IMR-90 (cell line): ENCODE measurements at regions not wholly inside any gene's neighbourhood (a gene's known extent, or its start where the extent isn't known, plus 50 kb on each side); places are given as distances from the start of the nearest gene placed in this dataset.

Experiments
- ATAC-seq: fragments of 200-7000 bp; cut with Tn5 transposase; 2 replicates; pipeline ENCODE4 v1.9.1; 2020; ENCODE audit warnings: low read depth, mild to moderate bottlenecking, moderate library complexity
- BruUV-seq: library from RNA; stranded (reverse); fragments of 400-500 nt; replicated peaks from 2 replicates; lab custom pipeline; 2021; lab: Mats Ljungman, UMichigan
- CTCF ChIA-PET: fragments of 300-600 bp; formaldehyde crosslinking; extraction: SDS; loops from one replicate; lab custom pipeline; 2021; ENCODE audit warnings: antibody characterized with exemption; lab: Yijun Ruan, JAX
- POLR2A ChIA-PET: fragments of 300-600 bp; sonication (Branson Sonifier 250); formaldehyde crosslinking; loops from one replicate; lab custom pipeline; 2022; ENCODE audit warnings: antibody characterized with exemption; ENCODE audit not compliant: unreplicated experiment; lab: Charles Lee
- DNase-seq: peaks from one replicate; pipeline ENCODE4 v3.0.0; 2013
- H2AFZ ChIP-seq: replicated peaks from 2 replicates; pipeline ENCODE3; 2013; ENCODE audit warnings: low read length, mild to moderate bottlenecking; ENCODE audit not compliant: poor library complexity
- H2AK5ac ChIP-seq: 2 replicates; pipeline ENCODE4 v1.6.1; 2013; ENCODE audit warnings: low read depth, low read length, inconsistent platforms
- H2AK9ac ChIP-seq: replicated peaks from 2 replicates; pipeline ENCODE3; 2013; ENCODE audit warnings: mild to moderate bottlenecking, low read depth, low read length, moderate library complexity; ENCODE audit not compliant: poor library complexity
- H2BK120ac ChIP-seq: 2 replicates; pipeline ENCODE4 v1.6.1; 2013; ENCODE audit warnings: low read depth, low read length, inconsistent platforms
- H2BK15ac ChIP-seq: 3 replicates; pipeline ENCODE4 v1.6.1; 2013; ENCODE audit warnings: low read depth, low read length, inconsistent platforms
- H2BK20ac ChIP-seq: 2 replicates; pipeline ENCODE4 v1.6.1; 2013; ENCODE audit warnings: low read depth, mild to moderate bottlenecking, inconsistent platforms, low read length, moderate library complexity
- H2BK5ac ChIP-seq: 2 replicates; pipeline ENCODE4 v1.6.1; 2013; ENCODE audit warnings: mild to moderate bottlenecking, low read depth, low read length, inconsistent platforms; ENCODE audit not compliant: poor library complexity, severe bottlenecking
- H3K14ac ChIP-seq: replicated peaks from 2 replicates; pipeline ENCODE4 v1.6.1; 2013; ENCODE audit warnings: low read depth, low read length, inconsistent platforms
- H3K18ac ChIP-seq: 2 replicates; pipeline ENCODE4 v1.6.1; 2013; ENCODE audit warnings: low read depth, low read length, control low read depth
- H3K23ac ChIP-seq: 2 replicates; pipeline ENCODE4 v1.6.1; 2013; ENCODE audit warnings: low read depth, low read length, inconsistent platforms
- H3K27ac ChIP-seq: 2 replicates; pipeline ENCODE4 v1.5.1; 2013; ENCODE audit warnings: mild to moderate bottlenecking, control low read depth, low read length; ENCODE audit not compliant: insufficient read depth
- H3K27me3 ChIP-seq: 2 replicates; pipeline ENCODE4 v1.6.1; 2013; ENCODE audit warnings: low read length; ENCODE audit not compliant: control insufficient read depth, insufficient read depth
- H3K36me3 ChIP-seq: 2 replicates; pipeline ENCODE4 v1.6.1; 2013; ENCODE audit warnings: low read length, mixed read lengths; ENCODE audit not compliant: control insufficient read depth, insufficient read depth
- H3K4ac ChIP-seq: 2 replicates; pipeline ENCODE4 v1.6.1; 2013; ENCODE audit warnings: low read depth, low read length, inconsistent platforms
- H3K4me1 ChIP-seq: 2 replicates; pipeline ENCODE4 v1.6.1; 2013; ENCODE audit warnings: low read length, mixed read lengths; ENCODE audit not compliant: control insufficient read depth, insufficient read depth
- H3K4me2 ChIP-seq: 2 replicates; pipeline ENCODE4 v1.6.1; 2013; ENCODE audit warnings: low read depth, mild to moderate bottlenecking, control low read depth, low read length, moderate library complexity
- H3K4me3 ChIP-seq: 2 replicates; pipeline ENCODE4 v1.5.1; 2013; ENCODE audit warnings: low read depth, mild to moderate bottlenecking, control low read depth, low read length, moderate library complexity; ENCODE audit not compliant: insufficient read depth
- H3K56ac ChIP-seq: 2 replicates; pipeline ENCODE4 v1.6.1; 2013; ENCODE audit warnings: low read length, inconsistent platforms; ENCODE audit not compliant: insufficient read depth; ENCODE audit errors: extremely low read depth
- H3K79me1 ChIP-seq, 2 experiments: 2 replicates each; pipeline ENCODE4 v1.6.1; 2013; ENCODE audit warnings: low read length in 2 of 2, inconsistent platforms in 1 of 2, low read depth in 1 of 2
- H3K9ac ChIP-seq: 2 replicates; pipeline ENCODE4 v1.6.1; 2013; ENCODE audit warnings: low read depth, low read length, control low read depth
- H3K9me1 ChIP-seq: 2 replicates; pipeline ENCODE4 v1.6.1; 2013; ENCODE audit warnings: low read length, inconsistent platforms; ENCODE audit not compliant: insufficient read depth
- H3K9me3 ChIP-seq: 2 replicates; pipeline ENCODE4 v1.6.1; 2013; ENCODE audit warnings: low read length; ENCODE audit not compliant: control insufficient read depth, insufficient read depth
- H4K20me1 ChIP-seq: 2 replicates; pipeline ENCODE4 v1.6.1; 2013; ENCODE audit warnings: low read length, inconsistent platforms; ENCODE audit not compliant: insufficient read depth
- H4K5ac ChIP-seq: 2 replicates; pipeline ENCODE4 v1.6.1; 2013; ENCODE audit warnings: mild to moderate bottlenecking, low read depth, low read length, control low read depth
- H4K8ac ChIP-seq, 2 experiments: 2 replicates each; pipeline ENCODE4 v1.6.1; 2013; ENCODE audit warnings: low read depth in 2 of 2, low read length in 2 of 2, control low read depth in 1 of 2, inconsistent platforms in 1 of 2
- H4K91ac ChIP-seq: 2 replicates; pipeline ENCODE4 v1.6.1; 2013; ENCODE audit warnings: low read depth, low read length, inconsistent platforms; ENCODE audit not compliant: insufficient read depth
- BHLHE40 ChIP-seq: fragments of 150-350 bp; IDR thresholded peaks from 2 replicates; pipeline ENCODE4 v1.6.1; 2016; ENCODE audit warnings: mild to moderate bottlenecking, low read depth, low read length
- CEBPB ChIP-seq: IDR thresholded peaks from 2 replicates; pipeline ENCODE4 v1.6.1; 2012; ENCODE audit warnings: low read depth, low read length, improper control_type of control experiment
- CHD1 ChIP-seq: IDR thresholded peaks from 2 replicates; pipeline ENCODE4 v1.6.1; 2012; ENCODE audit warnings: low read depth, low read length, improper control_type of control experiment
- ELK1 ChIP-seq: fragments of 150-350 bp; IDR thresholded peaks from 2 replicates; pipeline ENCODE4 v1.6.1; 2016; ENCODE audit warnings: low read depth, mild to moderate bottlenecking, low read length, moderate library complexity, borderline replicate concordance
- FOS ChIP-seq: fragments of 150-350 bp; IDR thresholded peaks from 2 replicates; pipeline ENCODE4 v1.6.1; 2016; ENCODE audit warnings: low read depth, low read length
- MAFK ChIP-seq: IDR thresholded peaks from 2 replicates; pipeline ENCODE4 v1.6.1; 2012; ENCODE audit warnings: low read depth, low read length, improper control_type of control experiment
- MAZ ChIP-seq: IDR thresholded peaks from 2 replicates; pipeline ENCODE4 v1.6.1; 2012; ENCODE audit warnings: low read depth, mild to moderate bottlenecking, low read length, improper control_type of control experiment, moderate library complexity, borderline replicate concordance
- MXI1 ChIP-seq: IDR thresholded peaks from 2 replicates; pipeline ENCODE4 v1.6.1; 2012; ENCODE audit warnings: low read depth, mild to moderate bottlenecking, low read length, moderate library complexity, borderline replicate concordance
- POLR2A ChIP-seq: IDR thresholded peaks from 2 replicates; pipeline ENCODE4 v1.6.1; 2012; ENCODE audit warnings: mild to moderate bottlenecking, low read depth, low read length
- RAD21 ChIP-seq: IDR thresholded peaks from 2 replicates; pipeline ENCODE4 v1.6.1; 2012; ENCODE audit warnings: low read length, improper control_type of control experiment
- RFX5 ChIP-seq: IDR thresholded peaks from 2 replicates; pipeline ENCODE4 v1.8.0; 2012; ENCODE audit warnings: low read depth, mild to moderate bottlenecking, low read length, moderate library complexity
- SMC3 ChIP-seq: fragments of 150-350 bp; IDR thresholded peaks from 2 replicates; pipeline ENCODE4 v1.6.1; 2016; ENCODE audit warnings: low read depth, mild to moderate bottlenecking, antibody characterized with exemption, low read length, moderate library complexity
- WGBS, 2 experiments: methylation state at CpG; one replicate each; pipeline versions ENCODE4 v1.1.5 to v1.1.7; 2013; ENCODE audit warnings: missing lambda C conversion rate in 2 of 2; ENCODE audit not compliant: insufficient read length in 1 of 2; ENCODE audit errors: extremely low coverage in 2 of 2; 5-methylcytosine and 5-hydroxymethylcytosine counted together
- dilution Hi-C: fragments of 300-500 bp; cut with HindIII; formaldehyde crosslinking; loops from one replicate; pipeline ENCODE4 v1.14.3; 2018; ENCODE audit warnings: low sequenced_read_pairs; ENCODE audit not compliant: unreplicated experiment
- in situ Hi-C: fragments of 300-500 bp; cut with MboI; formaldehyde crosslinking; loops from 3 replicates; pipeline ENCODE4 v1.14.3; 2019; ENCODE audit warnings: low sequenced_read_pairs, inconsistent platforms, mixed read lengths
- intact Hi-C: fragments of 100-400 bp; cut with micrococcal nuclease; formaldehyde crosslinking; loops from 2 replicates; pipeline ENCODE4 v1.10.0; 2022
- TF ChIP-seq, protein P1 (sequence below): fragments of 150-350 bp; IDR thresholded peaks from 2 replicates; pipeline ENCODE4 v1.6.1; 2017; ENCODE audit warnings: mild to moderate bottlenecking, antibody characterized with exemption, low read length, low read depth
- TF ChIP-seq, protein P2 (sequence below): conservative IDR thresholded peaks from 2 replicates; pipeline ENCODE4 v1.5.1; 2012; ENCODE audit warnings: mild to moderate bottlenecking, low read depth, low read length, improper control_type of control experiment

DNA sequence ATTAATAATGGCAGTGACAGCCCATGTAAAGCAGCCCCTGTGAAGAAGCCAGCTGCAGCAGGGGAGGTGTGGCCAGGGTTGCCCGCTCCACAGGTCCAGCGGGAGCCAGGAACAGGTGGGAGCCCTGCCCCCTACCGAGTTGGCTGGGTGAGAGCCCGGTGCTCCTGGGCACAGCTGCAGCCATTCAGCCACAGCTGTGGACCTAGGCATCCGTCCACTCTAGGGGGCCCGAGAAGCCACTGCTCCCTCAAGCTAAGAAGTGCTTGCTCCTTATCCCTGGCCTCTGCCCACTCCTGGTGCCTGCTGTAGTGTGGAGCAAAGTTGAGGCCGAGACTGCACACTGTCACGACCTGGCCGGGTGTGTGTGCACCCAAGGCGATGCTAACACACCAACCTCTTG lies 1469.0 kb downstream of the PCDH7 start:
- dilution Hi-C loops (no loop called here), intact Hi-C loops (no loop called here), in situ Hi-C loops (no loop called here)
- H3K9me1 ChIP-seq, result no peaks in the 10 kb centered on the region
- H3K14ac ChIP-seq, result no peak overlapping the region
- H2AK5ac ChIP-seq, result no peak overlapping the region
- no peaks in the 10 kb centered on the region for H3K79me1 ChIP-seq
- H2AK9ac ChIP-seq, result no peak overlapping the region
- H3K18ac ChIP-seq, result no peak overlapping the region
- ATAC-seq (no peak), DNase-seq (no peak)
- no peak overlapping the region for H2BK120ac ChIP-seq
- H3K4ac ChIP-seq, result no peak overlapping the region
- no peaks in the 10 kb centered on the region for H3K4me1 ChIP-seq
- H3K56ac ChIP-seq, result no peak overlapping the region
- H3K27me3 ChIP-seq, result no peaks in the 10 kb centered on the region
- no peak overlapping the region for H3K27ac ChIP-seq
- no peak overlapping the region for H3K4me3 ChIP-seq
- no peak overlapping the region for H4K91ac ChIP-seq
- CTCF ChIA-PET, result no interaction called here
- no peaks in the 10 kb centered on the region for H3K36me3 ChIP-seq
- no peak overlapping the region for H4K5ac ChIP-seq
- no peak for TF ChIP-seq CHD1
- TF ChIP-seq CEBPB, result no peak
- TF ChIP-seq MXI1, result no peak
- no peak for TF ChIP-seq MAFK
- no peak for TF ChIP-seq ELK1
- no peak for TF ChIP-seq RAD21
- TF ChIP-seq RFX5, result no peak
- no peak for TF ChIP-seq MAZ
- TF ChIP-seq, protein P1, sequence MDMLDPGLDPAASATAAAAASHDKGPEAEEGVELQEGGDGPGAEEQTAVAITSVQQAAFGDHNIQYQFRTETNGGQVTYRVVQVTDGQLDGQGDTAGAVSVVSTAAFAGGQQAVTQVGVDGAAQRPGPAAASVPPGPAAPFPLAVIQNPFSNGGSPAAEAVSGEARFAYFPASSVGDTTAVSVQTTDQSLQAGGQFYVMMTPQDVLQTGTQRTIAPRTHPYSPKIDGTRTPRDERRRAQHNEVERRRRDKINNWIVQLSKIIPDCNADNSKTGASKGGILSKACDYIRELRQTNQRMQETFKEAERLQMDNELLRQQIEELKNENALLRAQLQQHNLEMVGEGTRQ, result no peak
- TF ChIP-seq, protein P2, sequence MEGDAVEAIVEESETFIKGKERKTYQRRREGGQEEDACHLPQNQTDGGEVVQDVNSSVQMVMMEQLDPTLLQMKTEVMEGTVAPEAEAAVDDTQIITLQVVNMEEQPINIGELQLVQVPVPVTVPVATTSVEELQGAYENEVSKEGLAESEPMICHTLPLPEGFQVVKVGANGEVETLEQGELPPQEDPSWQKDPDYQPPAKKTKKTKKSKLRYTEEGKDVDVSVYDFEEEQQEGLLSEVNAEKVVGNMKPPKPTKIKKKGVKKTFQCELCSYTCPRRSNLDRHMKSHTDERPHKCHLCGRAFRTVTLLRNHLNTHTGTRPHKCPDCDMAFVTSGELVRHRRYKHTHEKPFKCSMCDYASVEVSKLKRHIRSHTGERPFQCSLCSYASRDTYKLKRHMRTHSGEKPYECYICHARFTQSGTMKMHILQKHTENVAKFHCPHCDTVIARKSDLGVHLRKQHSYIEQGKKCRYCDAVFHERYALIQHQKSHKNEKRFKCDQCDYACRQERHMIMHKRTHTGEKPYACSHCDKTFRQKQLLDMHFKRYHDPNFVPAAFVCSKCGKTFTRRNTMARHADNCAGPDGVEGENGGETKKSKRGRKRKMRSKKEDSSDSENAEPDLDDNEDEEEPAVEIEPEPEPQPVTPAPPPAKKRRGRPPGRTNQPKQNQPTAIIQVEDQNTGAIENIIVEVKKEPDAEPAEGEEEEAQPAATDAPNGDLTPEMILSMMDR, result no peak
- no peak for TF ChIP-seq SMC3
- TF ChIP-seq BHLHE40, result no peak
- TF ChIP-seq FOS, result no peak
- TF ChIP-seq POLR2A, result no peak
- H3K9ac ChIP-seq, result no peak overlapping the region
- POLR2A ChIA-PET, result no interaction called here
- H4K20me1 ChIP-seq, result no peaks in the 10 kb centered on the region
- no peak overlapping the region for H3K4me2 ChIP-seq
- H2AFZ ChIP-seq, result no peak overlapping the region
- no TSS peak for BruUV-seq
- H2BK5ac ChIP-seq, result no peak overlapping the region
- H3K9me3 ChIP-seq, result no peaks in the 10 kb centered on the region; the same call in 1 of the 2 replicates
- no peak overlapping the region for H2BK20ac ChIP-seq
- H2BK15ac ChIP-seq, result no peak overlapping the region
- no peak overlapping the region for H3K23ac ChIP-seq
- no CpG with 5 or more reads among the region's 10 CpGs for WGBS, 2 experiments
- H4K8ac ChIP-seq, result no peak overlapping the region
